Left lung (tissue), 4 donors: ENCODE measurements at regions not wholly inside any gene's neighbourhood (a gene's known extent, or its start where the extent isn't known, plus 50 kb on each side); places are given as distances from the start of the nearest gene placed in this dataset.
A peak's percentile ranks its signal among the peaks of the same experiment; 100 is the strongest.

Experiments
- ATAC-seq: fragments of 200-7000 bp; cut with Tn5 transposase; one replicate; pipeline ENCODE4 v1.9.1; 2020; ENCODE audit warnings: moderate library complexity
- DNase-seq, 4 donors: peaks; one replicate each; pipeline ENCODE4 v3.0.0-alpha.2; 2013 to 2020
- H3K27ac ChIP-seq, 2 donors: fragments of 200-600 bp; sonication (generic) in 1 of 2; one replicate each; pipeline versions ENCODE4 v1.5.0 to v1.8.0; 2020 to 2021
- H3K27me3 ChIP-seq, 2 donors: fragments of 200-600 bp; sonication (generic) in 1 of 2; one replicate each; pipeline versions ENCODE4 v1.5.0 to v1.8.0; 2020 to 2021
- H3K36me3 ChIP-seq, 2 donors: fragments of 200-600 bp; sonication (generic) in 1 of 2; one replicate each; pipeline versions ENCODE4 v1.5.0 to v1.8.0; 2020 to 2021
- H3K4me1 ChIP-seq, 2 donors: fragments of 200-600 bp; one replicate each; pipeline ENCODE4 v1.8.0; 2021
- H3K4me3 ChIP-seq, 2 donors: fragments of 200-600 bp; sonication (generic) in 1 of 2; one replicate each; pipeline versions ENCODE4 v1.5.0 to v1.8.0; 2020 to 2021; ENCODE audit warnings: mild to moderate bottlenecking in 1 of 2
- H3K9me3 ChIP-seq, 2 donors: fragments of 200-600 bp; sonication (generic) in 1 of 2; one replicate each; pipeline versions ENCODE4 v1.5.0 to v1.8.0; 2020 to 2021
- intact Hi-C, 2 donors: fragments of 100-400 bp; cut with DNase I; formaldehyde crosslinking; loops; one replicate each; pipeline versions ENCODE4 v1.11.2 to v1.14.2; 2022
- TF ChIP-seq, protein P1 (sequence below), 2 donors: fragments of 200-600 bp; sonication (generic) in 1 of 2; IDR thresholded peaks; one replicate each; pipeline versions ENCODE4 v1.5.0 to v1.8.0; 2021; ENCODE audit warnings: antibody characterized with exemption in 2 of 2
- donor health status: DM: no; HTN: yes; CAD: no.
- donor health status: DM: no; HTN: no; CAD: no.

DNA sequence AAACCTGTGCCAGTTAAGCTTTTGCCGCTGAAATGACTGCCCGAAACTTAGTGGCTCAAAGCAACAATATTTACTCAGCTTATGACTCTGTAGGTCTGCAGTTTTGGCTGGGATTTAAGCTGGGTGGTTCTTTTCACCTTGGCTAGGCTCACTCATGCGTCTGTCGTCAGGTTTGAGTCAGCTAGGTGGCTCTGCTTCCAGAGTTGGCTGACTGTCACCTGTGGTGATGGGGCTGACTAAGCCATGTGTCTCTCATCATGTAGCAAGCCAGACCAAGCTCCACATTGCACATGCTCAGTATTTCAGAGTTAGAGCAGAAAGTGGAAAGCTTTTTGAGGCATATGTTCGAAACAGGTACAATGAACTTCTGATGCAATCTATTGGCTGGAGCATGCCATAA is 354.8 kb downstream of the MEIS1 start:
- Histone ChIP-seq H3K27ac (no peak overlapping the region), H3K9me3 (no peaks in the 10 kb centered on the region), H3K4me3 (no peak overlapping the region), H3K4me1 (no peaks in the 10 kb centered on the region), H3K36me3 (no peaks in the 10 kb centered on the region), H3K27me3 (no peaks in the 10 kb centered on the region)
- TF ChIP-seq, protein P1, sequence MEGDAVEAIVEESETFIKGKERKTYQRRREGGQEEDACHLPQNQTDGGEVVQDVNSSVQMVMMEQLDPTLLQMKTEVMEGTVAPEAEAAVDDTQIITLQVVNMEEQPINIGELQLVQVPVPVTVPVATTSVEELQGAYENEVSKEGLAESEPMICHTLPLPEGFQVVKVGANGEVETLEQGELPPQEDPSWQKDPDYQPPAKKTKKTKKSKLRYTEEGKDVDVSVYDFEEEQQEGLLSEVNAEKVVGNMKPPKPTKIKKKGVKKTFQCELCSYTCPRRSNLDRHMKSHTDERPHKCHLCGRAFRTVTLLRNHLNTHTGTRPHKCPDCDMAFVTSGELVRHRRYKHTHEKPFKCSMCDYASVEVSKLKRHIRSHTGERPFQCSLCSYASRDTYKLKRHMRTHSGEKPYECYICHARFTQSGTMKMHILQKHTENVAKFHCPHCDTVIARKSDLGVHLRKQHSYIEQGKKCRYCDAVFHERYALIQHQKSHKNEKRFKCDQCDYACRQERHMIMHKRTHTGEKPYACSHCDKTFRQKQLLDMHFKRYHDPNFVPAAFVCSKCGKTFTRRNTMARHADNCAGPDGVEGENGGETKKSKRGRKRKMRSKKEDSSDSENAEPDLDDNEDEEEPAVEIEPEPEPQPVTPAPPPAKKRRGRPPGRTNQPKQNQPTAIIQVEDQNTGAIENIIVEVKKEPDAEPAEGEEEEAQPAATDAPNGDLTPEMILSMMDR (IDR thresholded peaks at IDR 0.05): no peak
- ATAC-seq (no peak), DNase-seq (no peak)
- intact Hi-C loops: no loop called here

DNA sequence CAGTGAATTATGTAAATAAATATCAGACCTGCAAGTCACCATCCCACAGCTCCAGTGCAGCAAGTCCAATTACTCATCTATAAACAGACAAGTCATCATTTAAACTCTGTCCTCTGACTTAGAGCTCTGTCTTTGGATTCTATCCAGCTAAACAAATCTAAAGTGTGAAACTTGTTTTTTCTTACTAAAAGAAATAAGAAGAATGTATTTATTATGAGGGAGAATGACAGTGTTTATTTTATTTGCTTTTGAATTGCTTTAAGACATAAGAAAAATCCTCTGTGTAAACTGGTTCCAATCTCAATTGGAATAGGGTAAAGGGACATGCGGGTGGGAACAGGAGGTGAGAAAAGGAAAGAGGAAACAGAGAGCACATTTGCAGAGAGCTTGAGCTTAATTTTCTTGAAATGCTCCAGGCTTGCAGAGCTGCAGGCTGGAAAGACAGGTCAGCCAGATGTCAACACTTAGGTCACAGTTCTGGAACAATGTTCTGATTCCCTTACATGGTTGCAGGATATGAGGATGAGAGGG is 355.8 kb downstream of the MEIS1 start:
- TF ChIP-seq, protein P1 (IDR thresholded peaks at IDR 0.05): no peak
- Histone ChIP-seq H3K36me3 (no peaks in the 10 kb centered on the region), H3K4me1 (no peaks in the 10 kb centered on the region), H3K27ac (no peak overlapping the region), H3K4me3 (no peak overlapping the region), H3K9me3 (no peaks in the 10 kb centered on the region), H3K27me3 (no peaks in the 10 kb centered on the region)
- intact Hi-C loops: no loop called here
- ATAC-seq (no peak), DNase-seq (peak in 2 of 4 donors; percentile 45 to 70)

DNA sequence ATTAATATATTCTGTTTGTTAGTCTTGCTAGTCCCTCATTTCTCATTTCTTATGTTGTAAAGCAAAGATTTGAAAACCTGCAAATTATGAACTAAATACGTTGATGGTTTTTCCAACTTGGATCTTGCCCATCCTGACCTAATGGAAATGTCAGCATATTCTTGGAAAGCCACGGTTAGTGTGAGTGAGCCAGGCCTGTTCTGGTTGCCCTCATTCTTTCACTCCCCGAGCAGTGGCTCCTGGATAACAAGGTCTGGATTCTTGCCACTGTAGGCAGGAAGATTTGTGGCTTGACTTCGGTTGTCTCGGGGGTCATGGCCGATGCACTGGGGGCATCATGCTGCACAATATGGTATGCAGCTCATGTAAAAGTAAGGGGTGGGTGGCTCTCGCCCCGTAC is 359.1 kb downstream of the MEIS1 start:
- H3K27me3 ChIP-seq: no peaks in the 10 kb centered on the region
- H3K9me3 ChIP-seq: no peaks in the 10 kb centered on the region
- TF ChIP-seq, protein P1 (IDR thresholded peaks at IDR 0.05): no peak
- no peak overlapping the region for H3K4me3 ChIP-seq
- H3K27ac ChIP-seq: no peak overlapping the region
- intact Hi-C loops: no loop called here
- no peak for DNase-seq
- ATAC-seq: no peak
- no peaks in the 10 kb centered on the region for H3K36me3 ChIP-seq
- H3K4me1 ChIP-seq: no peaks in the 10 kb centered on the region

DNA sequence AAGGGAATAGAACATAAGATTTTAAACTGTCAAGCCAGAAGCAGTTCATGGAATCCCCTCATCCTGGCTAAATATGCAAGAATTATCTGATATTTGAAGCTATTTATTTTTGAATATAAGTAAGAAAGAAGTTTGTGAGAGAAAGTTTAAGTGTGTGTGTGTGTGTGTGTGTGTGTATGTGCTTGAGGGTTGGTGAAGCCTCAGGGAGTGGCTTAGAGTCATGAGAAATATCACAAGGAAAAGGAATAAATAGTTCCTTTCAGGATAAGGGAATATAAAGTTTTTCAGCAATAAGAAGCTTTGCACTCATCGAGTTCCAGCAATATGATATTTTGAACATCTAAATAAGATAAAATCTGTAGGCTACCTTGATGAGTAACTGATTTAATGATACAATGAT is 359.6 kb downstream of the MEIS1 start:
- Histone ChIP-seq H3K36me3 (no peaks in the 10 kb centered on the region), H3K27ac (no peak overlapping the region), H3K27me3 (no peaks in the 10 kb centered on the region), H3K4me1 (no peaks in the 10 kb centered on the region), H3K4me3 (no peak overlapping the region), H3K9me3 (no peaks in the 10 kb centered on the region)
- ATAC-seq: no peak
- intact Hi-C loops: no loop called here
- DNase-seq: no peak
- TF ChIP-seq, protein P1 (IDR thresholded peaks at IDR 0.05): no peak

DNA sequence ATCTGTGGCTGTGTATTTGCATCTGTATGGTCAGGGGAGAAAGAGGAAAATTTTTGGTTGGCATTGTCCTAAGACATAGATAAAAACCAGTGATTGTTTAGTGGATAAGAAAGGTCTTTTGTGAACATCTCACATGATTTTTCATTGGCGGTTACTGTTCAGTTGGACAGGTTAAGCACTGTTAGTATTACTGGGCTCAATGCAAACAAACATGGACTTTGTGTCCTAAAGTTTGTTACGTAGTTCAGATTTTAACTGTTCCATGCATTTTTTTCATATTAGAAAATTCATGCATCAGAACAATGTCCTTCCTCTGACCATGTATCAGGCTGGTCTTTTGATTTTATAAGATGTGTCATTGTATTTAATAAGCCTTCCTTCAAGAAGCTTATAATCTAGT is 368.0 kb downstream of the MEIS1 start:
- no peak for ATAC-seq
- no peaks in the 10 kb centered on the region for H3K9me3 ChIP-seq
- TF ChIP-seq, protein P1 (IDR thresholded peaks at IDR 0.05): no peak

More for the DNA sequence above, 368.0 kb downstream of the MEIS1 start:
- intact Hi-C loops: no loop called here
- Histone ChIP-seq H3K27ac (no peak overlapping the region), H3K4me3 (no peak overlapping the region), H3K36me3 (no peaks in the 10 kb centered on the region), H3K27me3 (no peaks in the 10 kb centered on the region), H3K4me1 (no peaks in the 10 kb centered on the region)
- DNase-seq: no peak
